SK-N-SH (cell line): ENCODE measurements at regions not wholly inside any gene's neighbourhood (a gene's known extent, or its start where the extent isn't known, plus 50 kb on each side); places are given as distances from the start of the nearest gene placed in this dataset.
A peak's percentile ranks its signal among the peaks of the same experiment; 100 is the strongest.

Experiments
- CTCF ChIA-PET: fragments of 300-600, 350-600 bp; formaldehyde crosslinking; extraction: SDS; loops from one replicate; lab custom pipeline; 2021; lab: Yijun Ruan, JAX
- POLR2A ChIA-PET: fragments of 350-600 bp; sonication (Branson Sonifier 250); formaldehyde crosslinking; extraction: SDS; loops from one replicate; lab custom pipeline; 2020; ENCODE audit warnings: antibody characterized with exemption, inconsistent platforms; lab: Yijun Ruan, JAX
- DNase-seq: peaks from one replicate; pipeline ENCODE4 v3.0.0; 2012
- H2AFZ ChIP-seq: fragments of 200-600 bp; sonication (generic); 2 replicates; pipeline ENCODE4 v1.8.1; 2016; ENCODE audit warnings: antibody characterized with exemption, mild to moderate bottlenecking, low read depth
- H3F3A ChIP-seq: fragments of 200-600 bp; sonication (generic); replicated peaks from 2 replicates; pipeline ENCODE3; 2016; ENCODE audit warnings: antibody characterized with exemption, mild to moderate bottlenecking; ENCODE audit not compliant: insufficient read depth
- H3K27ac ChIP-seq, 2 experiments: fragments of 200-500 bp in 1 of 2; fragments of 200-600 bp in 1 of 2; sonication (Bioruptor generic) in 1 of 2; sonication (generic), shearing (Covaris generic) in 1 of 2; 2 replicates each; pipeline versions ENCODE4 v1.5.1 to v1.6.1; 2014 to 2016; ENCODE audit warnings: low read depth in 2 of 2, inconsistent platforms in 1 of 2, low read length in 1 of 2, mild to moderate bottlenecking in 1 of 2, mixed read lengths in 1 of 2
- H3K27me3 ChIP-seq: fragments of 200-600 bp; sonication (generic), shearing (Covaris generic); 2 replicates; pipeline ENCODE4 v1.6.1; 2016; ENCODE audit warnings: mixed run types; ENCODE audit not compliant: insufficient read depth
- H3K36me3 ChIP-seq, 2 experiments: fragments of 200-500 bp in 1 of 2; fragments of 200-600 bp in 1 of 2; sonication (Bioruptor generic) in 1 of 2; sonication (generic) in 1 of 2; replicated peaks in 1 of 2; 2 replicates each; pipeline versions ENCODE3 to v1.5.1; 2014 to 2016; ENCODE audit warnings: low read length in 1 of 2, mild to moderate bottlenecking in 1 of 2; ENCODE audit not compliant: insufficient read depth in 2 of 2, control insufficient read depth in 1 of 2
- H3K4me1 ChIP-seq, 2 experiments: fragments of 200-500 bp in 1 of 2; fragments of 200-600 bp in 1 of 2; sonication (Bioruptor generic) in 1 of 2; sonication (generic), shearing (Covaris generic) in 1 of 2; 2 replicates each; pipeline versions ENCODE4 v1.5.1 to v1.6.1; 2014 to 2016; ENCODE audit warnings: low read depth in 1 of 2, low read length in 1 of 2, mixed run types in 1 of 2; ENCODE audit not compliant: insufficient read depth in 2 of 2, control insufficient read depth in 1 of 2
- H3K4me2 ChIP-seq: fragments of 200-600 bp; sonication (generic), shearing (Covaris generic); 2 replicates; pipeline ENCODE4 v1.6.1; 2017; ENCODE audit warnings: mixed run types
- H3K4me3 ChIP-seq, 2 experiments: fragments of 200-500 bp in 1 of 2; fragments of 200-600 bp in 1 of 2; sonication (Bioruptor generic) in 1 of 2; sonication (generic), shearing (Covaris generic) in 1 of 2; 2 replicates each; pipeline versions ENCODE4 v1.5.1 to v1.8.1; 2014 to 2016; ENCODE audit warnings: low read depth in 2 of 2, inconsistent platforms in 1 of 2, low read length in 1 of 2, mild to moderate bottlenecking in 1 of 2, mixed read lengths in 1 of 2, moderate library complexity in 1 of 2
- H3K79me2 ChIP-seq: fragments of 200-600 bp; sonication (generic); 2 replicates; pipeline ENCODE4 v1.8.1; 2017; ENCODE audit warnings: mild to moderate bottlenecking; ENCODE audit not compliant: insufficient read depth
- H3K9ac ChIP-seq: fragments of 200-600 bp; sonication (generic); 2 replicates; pipeline ENCODE4 v1.6.1; 2017; ENCODE audit warnings: mixed run types
- H3K9me2 ChIP-seq: fragments of 200-600 bp; sonication (generic); 2 replicates; pipeline ENCODE4 v1.6.1; 2017; ENCODE audit warnings: mixed run types
- H3K9me3 ChIP-seq: fragments of 200-600 bp; sonication (generic); 2 replicates; pipeline ENCODE4 v1.6.1; 2017; ENCODE audit warnings: mixed run types, mild to moderate bottlenecking, moderate library complexity
- H4K20me1 ChIP-seq: fragments of 200-600 bp; sonication (generic); 2 replicates; pipeline ENCODE4 v1.6.1; 2017; ENCODE audit warnings: mild to moderate bottlenecking, mixed run types; ENCODE audit not compliant: insufficient read depth
- CHD2 ChIP-seq: fragments of 150-350 bp; IDR thresholded peaks from 2 replicates; pipeline ENCODE4 v1.6.1; 2018; ENCODE audit warnings: low read length; ENCODE audit not compliant: partially characterized antibody
- ELF1 ChIP-seq: IDR thresholded peaks from 2 replicates; pipeline ENCODE4 v1.4.0; 2012
- EP300 ChIP-seq, 2 experiments: IDR thresholded peaks; 2 replicates each; pipeline versions ENCODE4 v1.4.0 to v1.6.1; 2012; ENCODE audit warnings: borderline replicate concordance in 1 of 2, low read depth in 1 of 2, low read length in 1 of 2
- EZH2phosphoT487 ChIP-seq: fragments of 200-600 bp; sonication (generic); IDR thresholded peaks from 2 replicates; pipeline ENCODE4 v1.6.1; 2017; ENCODE audit warnings: low read depth, mixed run types, mild to moderate bottlenecking, antibody characterized with exemption, moderate library complexity, borderline replicate concordance
- FOSL2 ChIP-seq: IDR thresholded peaks from 2 replicates; pipeline ENCODE4 v1.4.0; 2012; ENCODE audit warnings: low read depth, mild to moderate bottlenecking, moderate library complexity, borderline replicate concordance
- GABPA ChIP-seq: IDR thresholded peaks from 2 replicates; pipeline ENCODE4 v1.4.0; 2012; ENCODE audit warnings: low read depth, mild to moderate bottlenecking
- GATA2 ChIP-seq: sonication (generic); formaldehyde crosslinking; IDR thresholded peaks from 2 replicates; pipeline ENCODE4 v1.5.0; 2020; ENCODE audit warnings: mild to moderate bottlenecking, missing genetic modification reagents
- JUND ChIP-seq: IDR thresholded peaks from 2 replicates; pipeline ENCODE4 v1.4.0; 2012
- MEF2A ChIP-seq: IDR thresholded peaks from 2 replicates; pipeline ENCODE4 v1.4.0; 2012; ENCODE audit warnings: low read depth, borderline replicate concordance
- MXI1 ChIP-seq: IDR thresholded peaks from 2 replicates; pipeline ENCODE4 v1.6.1; 2012; ENCODE audit warnings: mild to moderate bottlenecking, low read depth, low read length, improper control_type of control experiment
- NRF1 ChIP-seq: IDR thresholded peaks from 2 replicates; pipeline ENCODE4 v1.6.1; 2012; ENCODE audit warnings: low read depth, mild to moderate bottlenecking, low read length
- POLR2AphosphoS5 ChIP-seq: IDR thresholded peaks from 2 replicates; pipeline ENCODE4 v1.6.1; 2012; ENCODE audit warnings: low read depth, low read length
- RAD21 ChIP-seq: IDR thresholded peaks from 2 replicates; pipeline ENCODE4 v1.6.1; 2012; ENCODE audit warnings: mild to moderate bottlenecking, low read length
- RCOR1 ChIP-seq: fragments of 150-350 bp; IDR thresholded peaks from 2 replicates; pipeline ENCODE4 v1.6.1; 2017; ENCODE audit warnings: antibody characterized with exemption, low read length
- RFX5 ChIP-seq: IDR thresholded peaks from 2 replicates; pipeline ENCODE4 v1.6.1; 2012; ENCODE audit warnings: mild to moderate bottlenecking, improper control_type of control experiment, low read length
- SIN3A ChIP-seq: IDR thresholded peaks from 2 replicates; pipeline ENCODE4 v1.6.1; 2012; ENCODE audit warnings: low read depth, mild to moderate bottlenecking, low read length, moderate library complexity, borderline replicate concordance
- SMC3 ChIP-seq: IDR thresholded peaks from 2 replicates; pipeline ENCODE4 v1.6.1; 2012; ENCODE audit warnings: low read depth, low read length, improper control_type of control experiment
- TCF12 ChIP-seq: IDR thresholded peaks from 2 replicates; pipeline ENCODE4 v1.4.0; 2012
- TEAD4 ChIP-seq: IDR thresholded peaks from 2 replicates; pipeline ENCODE4 v1.4.0; 2012; ENCODE audit warnings: mild to moderate bottlenecking, borderline replicate concordance; ENCODE audit not compliant: insufficient read depth
- WGBS: methylation state at CpG from one replicate; pipeline ENCODE4 v1.1.6; 2017; ENCODE audit warnings: low lambda C conversion rate; 5-methylcytosine and 5-hydroxymethylcytosine counted together
- TF ChIP-seq, protein P1 (sequence below): IDR thresholded peaks from 2 replicates; pipeline ENCODE4 v1.4.0; 2012; ENCODE audit warnings: low read depth
- TF ChIP-seq, protein P2 (sequence below): IDR thresholded peaks from 2 replicates; pipeline ENCODE4 v1.6.1; 2012; ENCODE audit warnings: mild to moderate bottlenecking, low read depth, low read length, moderate library complexity
- TF ChIP-seq, protein P3 (sequence below): IDR thresholded peaks from 2 replicates; pipeline ENCODE4 v1.4.0; 2012; ENCODE audit warnings: low read depth, borderline replicate concordance
- TF ChIP-seq, protein P4 (sequence below): fragments of 150-350 bp; IDR thresholded peaks from 2 replicates; pipeline ENCODE4 v1.6.1; 2017; ENCODE audit warnings: antibody characterized with exemption, low read length, low read depth, borderline replicate concordance
- TF ChIP-seq, protein P5 (sequence below): IDR thresholded peaks from 2 replicates; pipeline ENCODE4 v1.4.0; 2012; ENCODE audit warnings: low read depth, borderline replicate concordance
- TF ChIP-seq, protein P6 (sequence below): fragments of 150-350 bp; IDR thresholded peaks from 2 replicates; pipeline ENCODE4 v1.6.1; 2016; ENCODE audit warnings: mild to moderate bottlenecking, low read depth, low read length

DNA sequence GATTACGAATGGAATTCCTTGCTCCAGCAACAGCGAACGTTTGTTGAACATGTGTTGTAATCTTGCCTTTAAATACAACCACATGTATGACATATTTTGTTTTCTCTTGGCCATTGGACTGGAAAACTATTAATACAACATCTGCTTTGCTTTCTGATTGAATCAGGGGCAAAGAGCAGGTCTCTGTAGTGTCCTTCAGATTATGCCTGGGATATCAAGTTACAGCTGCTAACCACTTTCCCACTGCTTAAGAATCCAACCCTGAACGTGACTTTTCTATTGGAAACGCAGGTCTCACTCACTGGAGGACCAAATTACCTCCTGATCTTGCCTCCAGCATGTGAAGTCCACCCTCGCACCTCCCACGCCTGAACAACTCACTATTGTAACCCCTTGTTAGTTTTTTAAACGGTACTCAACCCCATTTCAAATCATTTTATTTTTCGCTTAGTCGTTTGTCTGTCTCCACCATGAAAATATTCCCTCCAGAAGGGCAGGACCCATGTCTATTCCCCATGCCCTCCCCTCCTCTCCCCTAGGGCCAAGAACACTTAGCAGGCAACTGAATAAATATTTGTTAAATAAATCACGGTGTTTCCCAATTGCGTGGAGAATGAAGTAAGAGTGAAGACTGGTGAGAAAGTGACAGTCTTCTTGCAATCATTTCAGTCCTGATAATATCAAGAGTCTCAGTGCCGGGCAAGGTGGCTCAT, 57.4 kb upstream of the MRTFB start:
- no peaks in the 10 kb centered on the region for H3F3A ChIP-seq
- WGBS: 17% methylated on average over 13 of the region's 13 CpGs
- CTCF ChIA-PET: interaction anchor here (1.1 kb wide), 2 partner anchors 11 to 80 kb away, joined by 3 read pairs; no protein-coding TSS in a partner anchor
- DNase-seq: peak; percentile 66
- H2AFZ ChIP-seq: no peak overlapping the region
- H3K4me3 ChIP-seq: no peak overlapping the region
- POLR2A ChIA-PET: no interaction called here
- no peaks in the 10 kb centered on the region for H3K27me3 ChIP-seq
- H3K9me2 ChIP-seq: no peaks in the 10 kb centered on the region
- peak overlapping the region; percentile 17 to 29; a peak in 2 of 4 replicates for H3K27ac ChIP-seq
- peak overlapping the region; percentile 39 for H3K4me2 ChIP-seq
- no peaks in the 10 kb centered on the region for H3K79me2 ChIP-seq
- no peaks in the 10 kb centered on the region for H4K20me1 ChIP-seq
- no peaks in the 10 kb centered on the region for H3K9me3 ChIP-seq
- H3K36me3 ChIP-seq: no peaks in the 10 kb centered on the region
- peaks cover 11 to 12% of the 10 kb centered on the region in 2 experiments; a peak in 2 of 4 replicates for H3K4me1 ChIP-seq
- H3K9ac ChIP-seq: no peak overlapping the region
- TF ChIP-seq, protein P1, sequence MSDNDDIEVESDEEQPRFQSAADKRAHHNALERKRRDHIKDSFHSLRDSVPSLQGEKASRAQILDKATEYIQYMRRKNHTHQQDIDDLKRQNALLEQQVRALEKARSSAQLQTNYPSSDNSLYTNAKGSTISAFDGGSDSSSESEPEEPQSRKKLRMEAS: no peak
- TF ChIP-seq, protein P2, sequence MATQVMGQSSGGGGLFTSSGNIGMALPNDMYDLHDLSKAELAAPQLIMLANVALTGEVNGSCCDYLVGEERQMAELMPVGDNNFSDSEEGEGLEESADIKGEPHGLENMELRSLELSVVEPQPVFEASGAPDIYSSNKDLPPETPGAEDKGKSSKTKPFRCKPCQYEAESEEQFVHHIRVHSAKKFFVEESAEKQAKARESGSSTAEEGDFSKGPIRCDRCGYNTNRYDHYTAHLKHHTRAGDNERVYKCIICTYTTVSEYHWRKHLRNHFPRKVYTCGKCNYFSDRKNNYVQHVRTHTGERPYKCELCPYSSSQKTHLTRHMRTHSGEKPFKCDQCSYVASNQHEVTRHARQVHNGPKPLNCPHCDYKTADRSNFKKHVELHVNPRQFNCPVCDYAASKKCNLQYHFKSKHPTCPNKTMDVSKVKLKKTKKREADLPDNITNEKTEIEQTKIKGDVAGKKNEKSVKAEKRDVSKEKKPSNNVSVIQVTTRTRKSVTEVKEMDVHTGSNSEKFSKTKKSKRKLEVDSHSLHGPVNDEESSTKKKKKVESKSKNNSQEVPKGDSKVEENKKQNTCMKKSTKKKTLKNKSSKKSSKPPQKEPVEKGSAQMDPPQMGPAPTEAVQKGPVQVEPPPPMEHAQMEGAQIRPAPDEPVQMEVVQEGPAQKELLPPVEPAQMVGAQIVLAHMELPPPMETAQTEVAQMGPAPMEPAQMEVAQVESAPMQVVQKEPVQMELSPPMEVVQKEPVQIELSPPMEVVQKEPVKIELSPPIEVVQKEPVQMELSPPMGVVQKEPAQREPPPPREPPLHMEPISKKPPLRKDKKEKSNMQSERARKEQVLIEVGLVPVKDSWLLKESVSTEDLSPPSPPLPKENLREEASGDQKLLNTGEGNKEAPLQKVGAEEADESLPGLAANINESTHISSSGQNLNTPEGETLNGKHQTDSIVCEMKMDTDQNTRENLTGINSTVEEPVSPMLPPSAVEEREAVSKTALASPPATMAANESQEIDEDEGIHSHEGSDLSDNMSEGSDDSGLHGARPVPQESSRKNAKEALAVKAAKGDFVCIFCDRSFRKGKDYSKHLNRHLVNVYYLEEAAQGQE: no peak
- TF ChIP-seq MXI1: 0 out of 2 replicates have a peak, but pooled peaks have one; percentile 3
- peak; percentile 87 for TF ChIP-seq TCF12
- TF ChIP-seq SMC3: no peak
- TF ChIP-seq RFX5: no peak
- TF ChIP-seq GATA2 (CRISPR knock-in tag): peak; percentile 47; the same call in 1 of the 2 replicates
- TF ChIP-seq GABPA: no peak
- TF ChIP-seq EP300 (IDR thresholded peaks at IDR 0.05; ENCODE audit: borderline replicate concordance in 1 of 2, low read depth in 1 of 2, low read length in 1 of 2): no peak; a peak in 1 of 4 replicates
- TF ChIP-seq MEF2A: no peak
- TF ChIP-seq FOSL2: no peak
- TF ChIP-seq ELF1: no peak
- peak; percentile 80 for TF ChIP-seq CHD2
- TF ChIP-seq, protein P3, sequence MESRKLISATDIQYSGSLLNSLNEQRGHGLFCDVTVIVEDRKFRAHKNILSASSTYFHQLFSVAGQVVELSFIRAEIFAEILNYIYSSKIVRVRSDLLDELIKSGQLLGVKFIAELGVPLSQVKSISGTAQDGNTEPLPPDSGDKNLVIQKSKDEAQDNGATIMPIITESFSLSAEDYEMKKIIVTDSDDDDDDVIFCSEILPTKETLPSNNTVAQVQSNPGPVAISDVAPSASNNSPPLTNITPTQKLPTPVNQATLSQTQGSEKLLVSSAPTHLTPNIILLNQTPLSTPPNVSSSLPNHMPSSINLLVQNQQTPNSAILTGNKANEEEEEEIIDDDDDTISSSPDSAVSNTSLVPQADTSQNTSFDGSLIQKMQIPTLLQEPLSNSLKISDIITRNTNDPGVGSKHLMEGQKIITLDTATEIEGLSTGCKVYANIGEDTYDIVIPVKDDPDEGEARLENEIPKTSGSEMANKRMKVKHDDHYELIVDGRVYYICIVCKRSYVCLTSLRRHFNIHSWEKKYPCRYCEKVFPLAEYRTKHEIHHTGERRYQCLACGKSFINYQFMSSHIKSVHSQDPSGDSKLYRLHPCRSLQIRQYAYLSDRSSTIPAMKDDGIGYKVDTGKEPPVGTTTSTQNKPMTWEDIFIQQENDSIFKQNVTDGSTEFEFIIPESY: no peak
- peak; percentile 98 for TF ChIP-seq RCOR1
- TF ChIP-seq SIN3A: no peak
- TF ChIP-seq, protein P4, sequence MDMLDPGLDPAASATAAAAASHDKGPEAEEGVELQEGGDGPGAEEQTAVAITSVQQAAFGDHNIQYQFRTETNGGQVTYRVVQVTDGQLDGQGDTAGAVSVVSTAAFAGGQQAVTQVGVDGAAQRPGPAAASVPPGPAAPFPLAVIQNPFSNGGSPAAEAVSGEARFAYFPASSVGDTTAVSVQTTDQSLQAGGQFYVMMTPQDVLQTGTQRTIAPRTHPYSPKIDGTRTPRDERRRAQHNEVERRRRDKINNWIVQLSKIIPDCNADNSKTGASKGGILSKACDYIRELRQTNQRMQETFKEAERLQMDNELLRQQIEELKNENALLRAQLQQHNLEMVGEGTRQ: no peak
- TF ChIP-seq EZH2phosphoT487: no peak
- no peak for TF ChIP-seq NRF1
- TF ChIP-seq, protein P5, sequence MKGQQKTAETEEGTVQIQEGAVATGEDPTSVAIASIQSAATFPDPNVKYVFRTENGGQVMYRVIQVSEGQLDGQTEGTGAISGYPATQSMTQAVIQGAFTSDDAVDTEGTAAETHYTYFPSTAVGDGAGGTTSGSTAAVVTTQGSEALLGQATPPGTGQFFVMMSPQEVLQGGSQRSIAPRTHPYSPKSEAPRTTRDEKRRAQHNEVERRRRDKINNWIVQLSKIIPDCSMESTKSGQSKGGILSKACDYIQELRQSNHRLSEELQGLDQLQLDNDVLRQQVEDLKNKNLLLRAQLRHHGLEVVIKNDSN: no peak
- TF ChIP-seq JUND: no peak
- peak; percentile 52; the same call in 1 of the 2 replicates for TF ChIP-seq POLR2AphosphoS5
- TF ChIP-seq TEAD4: no peak
- TF ChIP-seq, protein P6, sequence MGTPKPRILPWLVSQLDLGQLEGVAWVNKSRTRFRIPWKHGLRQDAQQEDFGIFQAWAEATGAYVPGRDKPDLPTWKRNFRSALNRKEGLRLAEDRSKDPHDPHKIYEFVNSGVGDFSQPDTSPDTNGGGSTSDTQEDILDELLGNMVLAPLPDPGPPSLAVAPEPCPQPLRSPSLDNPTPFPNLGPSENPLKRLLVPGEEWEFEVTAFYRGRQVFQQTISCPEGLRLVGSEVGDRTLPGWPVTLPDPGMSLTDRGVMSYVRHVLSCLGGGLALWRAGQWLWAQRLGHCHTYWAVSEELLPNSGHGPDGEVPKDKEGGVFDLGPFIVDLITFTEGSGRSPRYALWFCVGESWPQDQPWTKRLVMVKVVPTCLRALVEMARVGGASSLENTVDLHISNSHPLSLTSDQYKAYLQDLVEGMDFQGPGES: no peak
- no peak for TF ChIP-seq RAD21
